ENCODE measurements at regions not wholly inside any gene's neighbourhood (a gene's known extent, or its start where the extent isn't known, plus 50 kb on each side); places are given as distances from the start of the nearest gene placed in this dataset.

- ChIA-PET CTCF (no interaction called here), POLR2A (no interaction called here)
- Histone ChIP-seq H3K36me3 (ENCODE audit: control insufficient read depth, insufficient read depth, low read length) (no peaks in the 10 kb centered on the region), H3K27me3 (ENCODE audit: control insufficient read depth, insufficient read depth, low read length) (no peaks in the 10 kb centered on the region), H3K4me3 (ENCODE audit: low read depth, low read length) (no peak overlapping the region)
- TF ChIP-seq CTCF (IDR thresholded peaks at IDR 0.05; ENCODE audit: insufficient read depth, low read depth, low read length): no peak
- DNase-seq (ENCODE audit: low read depth): no peak
Measured at GRCh38 chr20:20782231-20782630, 69.8 kb upstream of the RALGAPA2 start.

- no peak for TF ChIP-seq CTCF (IDR thresholded peaks at IDR 0.05; ENCODE audit: insufficient read depth, low read depth, low read length)
- DNase-seq (ENCODE audit: low read depth): no peak
- ChIA-PET CTCF (no interaction called here), POLR2A (no interaction called here)
- no peaks in the 10 kb centered on the region for H3K36me3 ChIP-seq (ENCODE audit: control insufficient read depth, insufficient read depth, low read length)
- no peaks in the 10 kb centered on the region for H3K27me3 ChIP-seq (ENCODE audit: control insufficient read depth, insufficient read depth, low read length)
- no peak overlapping the region for H3K4me3 ChIP-seq (ENCODE audit: low read depth, low read length)
Measured at GRCh38 chr20:20781029-20781428, 68.6 kb upstream of the RALGAPA2 start.

- CTCF ChIA-PET: no interaction called here
- Histone ChIP-seq H3K36me3 (ENCODE audit: control insufficient read depth, insufficient read depth, low read length) (no peaks in the 10 kb centered on the region), H3K4me3 (ENCODE audit: low read depth, low read length) (no peak overlapping the region), H3K27me3 (ENCODE audit: control insufficient read depth, insufficient read depth, low read length) (no peaks in the 10 kb centered on the region)
- POLR2A ChIA-PET: no interaction called here
- no peak for DNase-seq (ENCODE audit: low read depth)
- no peak for TF ChIP-seq CTCF (IDR thresholded peaks at IDR 0.05; ENCODE audit: insufficient read depth, low read depth, low read length)
Measured at GRCh38 chr20:20780127-20780824, 67.8 kb upstream of the RALGAPA2 start.

- ChIA-PET POLR2A (no interaction called here), CTCF (no interaction called here)
- Histone ChIP-seq H3K4me3 (ENCODE audit: low read depth, low read length) (no peak overlapping the region), H3K36me3 (ENCODE audit: control insufficient read depth, insufficient read depth, low read length) (no peaks in the 10 kb centered on the region), H3K27me3 (ENCODE audit: control insufficient read depth, insufficient read depth, low read length) (no peaks in the 10 kb centered on the region)
- no peak for TF ChIP-seq CTCF (IDR thresholded peaks at IDR 0.05; ENCODE audit: insufficient read depth, low read depth, low read length)
- DNase-seq (ENCODE audit: low read depth): no peak
Measured at GRCh38 chr20:20778676-20779075, 66.2 kb upstream of the RALGAPA2 start.

DNA sequence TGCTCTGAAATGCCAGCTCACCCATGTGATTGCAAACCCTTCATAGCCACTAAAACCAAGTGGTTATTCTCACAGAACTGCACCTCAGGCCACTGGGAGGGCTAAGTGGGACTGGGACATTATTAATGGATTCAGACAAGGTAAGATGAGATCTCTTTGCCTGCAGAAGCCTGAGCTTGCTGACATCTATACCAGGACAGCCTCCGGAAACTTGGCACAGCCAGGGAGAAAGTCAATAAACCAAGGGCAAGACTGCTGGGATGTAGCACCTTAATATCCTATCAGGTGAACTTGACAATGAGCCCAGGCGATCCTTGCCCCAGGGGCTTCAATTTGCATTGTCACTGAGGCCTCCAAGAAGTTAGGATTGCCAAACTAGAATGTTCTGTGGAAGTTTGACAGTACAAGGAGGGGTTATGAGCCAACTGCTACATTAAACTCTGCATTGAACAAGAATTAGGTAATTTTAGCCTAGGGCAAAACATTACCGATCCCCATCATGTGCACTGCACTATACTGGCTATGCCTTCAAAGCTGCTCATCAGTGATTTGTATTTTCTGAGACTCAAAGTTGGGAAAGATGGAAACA, 60.1 kb upstream of the RALGAPA2 start:
- H3K4me3 ChIP-seq (ENCODE audit: low read depth, low read length): no peak overlapping the region
- H3K36me3 ChIP-seq (ENCODE audit: control insufficient read depth, insufficient read depth, low read length): no peaks in the 10 kb centered on the region
- no peak for TF ChIP-seq CTCF (IDR thresholded peaks at IDR 0.05; ENCODE audit: insufficient read depth, low read depth, low read length)
- POLR2A ChIA-PET: no interaction called here
- CTCF ChIA-PET: no interaction called here
- no peaks in the 10 kb centered on the region for H3K27me3 ChIP-seq (ENCODE audit: control insufficient read depth, insufficient read depth, low read length)
- DNase-seq (ENCODE audit: low read depth): no peak
